Tibial artery (tissue), 4 donors: ENCODE measurements at regions not wholly inside any gene's neighbourhood (a gene's known extent, or its start where the extent isn't known, plus 50 kb on each side); places are given as distances from the start of the nearest gene placed in this dataset.

Experiments
- DNase-seq, 2 donors: peaks; one replicate each; pipeline ENCODE4 v3.0.0-alpha.2; 2019
- H3K27ac ChIP-seq, 2 donors: fragments of 200-600 bp; sonication (generic) in 1 of 2; 1 replicate in 1 of 2; 2 replicates in 1 of 2; pipeline ENCODE4 v1.5.1; 2018 to 2019; ENCODE audit warnings: mild to moderate bottlenecking in 1 of 2
- H3K27me3 ChIP-seq, 2 donors: fragments of 200-600 bp; sonication (generic) in 1 of 2; one replicate each; pipeline versions ENCODE4 v1.5.1 to v1.6.0; 2016 to 2019
- H3K36me3 ChIP-seq, 3 donors: fragments of 200-600 bp; sonication (generic) in 2 of 3; one replicate each; pipeline ENCODE4 v1.5.1; 2016 to 2019; ENCODE audit warnings: mild to moderate bottlenecking in 2 of 3
- H3K4me1 ChIP-seq, 4 donors: fragments of 200-600 bp; sonication (generic) in 2 of 4; 1 replicate in 3 of 4; 2 replicates in 1 of 4; pipeline ENCODE4 v1.5.1; 2016 to 2019
- H3K4me3 ChIP-seq, 2 donors: fragments of 200-600 bp; sonication (generic) in 1 of 2; 1 replicate in 1 of 2; 2 replicates in 1 of 2; pipeline ENCODE4 v1.5.1; 2018 to 2019; ENCODE audit warnings: mild to moderate bottlenecking in 2 of 2
- H3K9me3 ChIP-seq, 3 donors: fragments of 200-600 bp; sonication (generic) in 1 of 3; one replicate each; pipeline ENCODE4 v1.5.1; 2016 to 2019
- intact Hi-C: fragments of 100-400 bp; cut with DNase I; formaldehyde crosslinking; loops from one replicate; pipeline ENCODE4 v1.15.0; 2023; ENCODE audit warnings: low total_unique reads
- TF ChIP-seq, protein P1 (sequence below), 2 experiments: fragments of 200-600 bp in 1 of 2; fragments of 450-650 bp in 1 of 2; IDR thresholded peaks; one replicate each; pipeline ENCODE4 v1.5.1; 2017 to 2019; ENCODE audit warnings: antibody characterized with exemption in 2 of 2, mild to moderate bottlenecking in 1 of 2, moderate library complexity in 1 of 2

GRCh38 chr19:28680111-28680510, 532.8 kb downstream of the UQCRFS1 start:
- no peak for DNase-seq
- Histone ChIP-seq H3K27ac (no peak overlapping the region), H3K9me3 (no peaks in the 10 kb centered on the region), H3K36me3 (no peaks in the 10 kb centered on the region), H3K4me1 (no peaks in the 10 kb centered on the region), H3K4me3 (no peak overlapping the region), H3K27me3 (no peaks in the 10 kb centered on the region)
- TF ChIP-seq, protein P1, sequence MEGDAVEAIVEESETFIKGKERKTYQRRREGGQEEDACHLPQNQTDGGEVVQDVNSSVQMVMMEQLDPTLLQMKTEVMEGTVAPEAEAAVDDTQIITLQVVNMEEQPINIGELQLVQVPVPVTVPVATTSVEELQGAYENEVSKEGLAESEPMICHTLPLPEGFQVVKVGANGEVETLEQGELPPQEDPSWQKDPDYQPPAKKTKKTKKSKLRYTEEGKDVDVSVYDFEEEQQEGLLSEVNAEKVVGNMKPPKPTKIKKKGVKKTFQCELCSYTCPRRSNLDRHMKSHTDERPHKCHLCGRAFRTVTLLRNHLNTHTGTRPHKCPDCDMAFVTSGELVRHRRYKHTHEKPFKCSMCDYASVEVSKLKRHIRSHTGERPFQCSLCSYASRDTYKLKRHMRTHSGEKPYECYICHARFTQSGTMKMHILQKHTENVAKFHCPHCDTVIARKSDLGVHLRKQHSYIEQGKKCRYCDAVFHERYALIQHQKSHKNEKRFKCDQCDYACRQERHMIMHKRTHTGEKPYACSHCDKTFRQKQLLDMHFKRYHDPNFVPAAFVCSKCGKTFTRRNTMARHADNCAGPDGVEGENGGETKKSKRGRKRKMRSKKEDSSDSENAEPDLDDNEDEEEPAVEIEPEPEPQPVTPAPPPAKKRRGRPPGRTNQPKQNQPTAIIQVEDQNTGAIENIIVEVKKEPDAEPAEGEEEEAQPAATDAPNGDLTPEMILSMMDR (IDR thresholded peaks at IDR 0.05), result no peak
- intact Hi-C loops, result no loop called here

DNA sequence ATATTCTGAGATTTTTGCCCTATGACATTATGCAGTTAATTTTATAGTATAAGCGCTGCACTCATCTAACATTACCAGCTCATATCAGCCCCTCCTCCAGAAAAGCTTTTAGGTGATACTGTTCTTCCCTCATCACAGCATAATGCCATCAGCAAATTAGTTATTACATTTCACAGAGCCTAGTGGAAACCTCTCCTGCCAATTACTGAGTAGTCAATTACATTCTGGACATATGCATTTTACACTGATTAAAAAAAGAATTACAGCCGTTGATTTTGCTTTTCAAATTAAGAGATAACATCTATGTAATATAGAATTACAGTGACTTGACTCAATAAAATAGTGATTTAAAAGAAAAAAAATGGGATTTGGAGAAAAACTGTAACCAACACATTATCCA, 542.1 kb downstream of the UQCRFS1 start:
- Histone ChIP-seq H3K9me3 (peaks cover 0 to 13% (median 9%) of the 10 kb centered on the region in 3 donors), H3K4me3 (no peak overlapping the region), H3K36me3 (no peaks in the 10 kb centered on the region), H3K27ac (no peak overlapping the region), H3K27me3 (no peaks in the 10 kb centered on the region), H3K4me1 (no peaks in the 10 kb centered on the region)
- intact Hi-C loops, result no loop called here
- TF ChIP-seq, protein P1 (IDR thresholded peaks at IDR 0.05), result no peak
- DNase-seq, result no peak

DNA sequence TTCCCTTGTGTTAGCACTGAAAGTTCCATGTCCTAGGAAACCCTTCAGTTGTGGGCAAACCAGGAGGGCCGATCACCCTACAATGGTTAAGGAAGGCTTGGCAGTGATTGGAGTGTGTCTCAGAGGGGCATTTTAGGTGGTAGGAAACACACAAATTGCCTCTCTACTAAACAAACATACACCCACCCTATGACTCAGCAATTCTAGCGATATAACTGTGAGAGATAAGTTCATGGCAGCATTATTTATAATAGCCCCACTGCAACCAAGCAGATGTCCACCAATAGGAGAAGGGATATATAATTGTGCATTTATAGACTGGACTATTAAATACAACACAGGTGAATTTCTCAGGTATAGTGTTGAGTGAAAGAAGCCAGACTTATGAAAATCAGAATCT, 543.1 kb downstream of the UQCRFS1 start:
- Histone ChIP-seq H3K27me3 (no peaks in the 10 kb centered on the region), H3K36me3 (no peaks in the 10 kb centered on the region), H3K27ac (no peak overlapping the region), H3K4me3 (no peak overlapping the region), H3K9me3 (peaks cover 0 to 13% (median 9%) of the 10 kb centered on the region in 3 donors), H3K4me1 (no peaks in the 10 kb centered on the region)
- TF ChIP-seq, protein P1 (IDR thresholded peaks at IDR 0.05), result no peak
- no peak for DNase-seq
- intact Hi-C loops, result no loop called here

GRCh38 chr19:28667348-28667977, 545.5 kb downstream of the UQCRFS1 start:
- no peak overlapping the region for H3K27ac ChIP-seq
- H3K9me3 ChIP-seq, result peaks cover 0 to 13% (median 4%) of the 10 kb centered on the region in 3 donors
- intact Hi-C loops, result no loop called here
- no peaks in the 10 kb centered on the region for H3K36me3 ChIP-seq
- no peaks in the 10 kb centered on the region for H3K4me1 ChIP-seq
- TF ChIP-seq, protein P1 (IDR thresholded peaks at IDR 0.05), result no peak
- no peaks in the 10 kb centered on the region for H3K27me3 ChIP-seq
- no peak overlapping the region for H3K4me3 ChIP-seq
- DNase-seq, result no peak

DNA sequence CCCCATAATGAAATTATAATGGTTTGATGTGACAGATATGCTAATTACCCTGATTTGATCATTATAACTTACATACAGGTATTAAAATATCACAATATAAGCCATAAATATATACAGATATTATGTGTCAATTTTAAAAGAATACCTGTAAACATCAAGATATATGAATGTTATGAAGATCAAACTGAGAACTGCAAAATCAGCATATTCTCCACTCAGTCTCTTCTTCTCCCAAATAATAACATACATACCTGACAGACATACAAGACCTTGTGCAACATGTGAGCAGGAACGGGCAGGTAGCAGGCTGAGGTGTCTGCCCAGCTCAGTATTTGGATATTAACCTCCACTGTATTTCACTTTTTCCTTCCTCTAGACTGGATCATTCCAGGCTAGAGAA, 547.2 kb downstream of the UQCRFS1 start:
- Histone ChIP-seq H3K27me3 (no peaks in the 10 kb centered on the region), H3K4me1 (no peaks in the 10 kb centered on the region), H3K27ac (no peak overlapping the region), H3K36me3 (no peaks in the 10 kb centered on the region), H3K9me3 (peaks cover 0 to 13% (median 4%) of the 10 kb centered on the region in 3 donors), H3K4me3 (no peak overlapping the region)
- TF ChIP-seq, protein P1 (IDR thresholded peaks at IDR 0.05), result no peak
- no peak for DNase-seq
- intact Hi-C loops, result no loop called here

DNA sequence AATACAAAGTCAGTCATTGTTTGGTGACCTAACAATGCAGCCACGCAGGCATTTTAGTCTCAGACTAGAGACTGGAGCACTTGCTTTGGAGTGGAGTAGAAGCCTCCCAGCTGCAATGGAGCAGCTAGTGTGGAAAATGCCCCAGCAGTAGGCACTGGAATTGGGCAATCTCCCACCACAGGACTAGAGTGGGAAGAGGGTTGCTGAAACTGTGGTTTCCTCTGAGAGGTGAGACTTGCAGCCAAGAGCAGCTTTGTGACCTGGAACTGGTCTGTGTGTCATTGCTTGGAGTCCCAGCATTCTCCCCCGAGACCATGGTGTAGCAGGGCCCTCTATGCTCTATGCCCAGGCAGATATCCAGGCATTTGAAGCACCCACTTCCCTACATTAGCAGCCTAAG, 556.3 kb downstream of the UQCRFS1 start:
- intact Hi-C loops, result no loop called here
- TF ChIP-seq, protein P1 (IDR thresholded peaks at IDR 0.05), result no peak
- Histone ChIP-seq H3K9me3 (peaks cover 0 to 35% (median 16%) of the 10 kb centered on the region in 3 donors), H3K27ac (no peak overlapping the region), H3K36me3 (no peaks in the 10 kb centered on the region), H3K4me1 (no peaks in the 10 kb centered on the region), H3K27me3 (no peaks in the 10 kb centered on the region), H3K4me3 (no peak overlapping the region)
- DNase-seq, result no peak
